Keratinocyte (primary cell): ENCODE measurements at regions not wholly inside any gene's neighbourhood (a gene's known extent, or its start where the extent isn't known, plus 50 kb on each side); places are given as distances from the start of the nearest gene placed in this dataset.

Experiments
- EZH2 ChIP-seq: IDR thresholded peaks from one replicate; pipeline ENCODE4 v1.6.1; 2012; ENCODE audit warnings: inconsistent platforms, mild to moderate bottlenecking, low read length, moderate library complexity
- TF ChIP-seq, protein P1 (sequence below), 3 experiments: IDR thresholded peaks in 1 of 3; conservative IDR thresholded peaks in 1 of 3; optimal IDR thresholded peaks in 1 of 3; 2 replicates in 2 of 3; 3 replicates in 1 of 3; pipeline versions ENCODE3 to v1.5.1; 2011; ENCODE audit warnings: low read length in 3 of 3, mild to moderate bottlenecking in 3 of 3, moderate library complexity in 2 of 3, control low read depth in 1 of 3, inconsistent platforms in 1 of 3; ENCODE audit not compliant: insufficient read depth in 2 of 3; ENCODE audit errors: extremely low read depth in 1 of 3

DNA sequence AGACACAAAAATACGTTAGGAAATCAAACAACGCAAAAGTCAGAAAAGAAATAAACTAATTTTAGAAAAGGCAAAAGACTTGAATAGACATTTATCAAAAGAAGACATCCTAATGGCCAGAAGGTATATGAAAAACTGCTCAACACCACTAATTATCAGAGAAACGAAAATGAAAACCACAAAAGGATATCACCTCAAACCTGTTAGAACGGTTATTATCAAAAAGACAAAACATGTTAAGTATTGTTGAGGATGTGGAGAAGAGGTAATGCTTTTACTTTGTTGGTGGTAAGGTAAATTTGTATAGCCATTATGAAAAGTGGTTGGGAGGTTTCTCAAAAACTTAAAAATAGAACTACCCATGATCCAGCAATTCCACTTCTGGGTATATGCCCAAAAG, 230.0 kb upstream of the RGMB start:
- TF ChIP-seq, protein P1, sequence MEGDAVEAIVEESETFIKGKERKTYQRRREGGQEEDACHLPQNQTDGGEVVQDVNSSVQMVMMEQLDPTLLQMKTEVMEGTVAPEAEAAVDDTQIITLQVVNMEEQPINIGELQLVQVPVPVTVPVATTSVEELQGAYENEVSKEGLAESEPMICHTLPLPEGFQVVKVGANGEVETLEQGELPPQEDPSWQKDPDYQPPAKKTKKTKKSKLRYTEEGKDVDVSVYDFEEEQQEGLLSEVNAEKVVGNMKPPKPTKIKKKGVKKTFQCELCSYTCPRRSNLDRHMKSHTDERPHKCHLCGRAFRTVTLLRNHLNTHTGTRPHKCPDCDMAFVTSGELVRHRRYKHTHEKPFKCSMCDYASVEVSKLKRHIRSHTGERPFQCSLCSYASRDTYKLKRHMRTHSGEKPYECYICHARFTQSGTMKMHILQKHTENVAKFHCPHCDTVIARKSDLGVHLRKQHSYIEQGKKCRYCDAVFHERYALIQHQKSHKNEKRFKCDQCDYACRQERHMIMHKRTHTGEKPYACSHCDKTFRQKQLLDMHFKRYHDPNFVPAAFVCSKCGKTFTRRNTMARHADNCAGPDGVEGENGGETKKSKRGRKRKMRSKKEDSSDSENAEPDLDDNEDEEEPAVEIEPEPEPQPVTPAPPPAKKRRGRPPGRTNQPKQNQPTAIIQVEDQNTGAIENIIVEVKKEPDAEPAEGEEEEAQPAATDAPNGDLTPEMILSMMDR (optimal IDR thresholded peaks at IDR 0.05 in 1 of 3, IDR thresholded peaks at IDR 0.05 in 1 of 3, conservative IDR thresholded peaks at IDR 0.05 in 1 of 3; ENCODE audit: extremely low read depth in 1 of 3, insufficient read depth in 2 of 3, low read length in 3 of 3): no peak
- TF ChIP-seq EZH2: no peak
